Cardiac fibroblast (primary cell): ENCODE measurements at regions not wholly inside any gene's neighbourhood (a gene's known extent, or its start where the extent isn't known, plus 50 kb on each side); places are given as distances from the start of the nearest gene placed in this dataset.

ENCODE experiments used
- DNase-seq, 2 donors: peaks; one replicate each; pipeline versions ENCODE4 v3.0.0 to v3.0.0-alpha.2; 2010; ENCODE audit warnings: low read depth in 2 of 2
- H3K4me3 ChIP-seq, 2 donors: replicated peaks in 1 of 2; 1 replicate in 1 of 2; 2 replicates in 1 of 2; pipeline ENCODE4 v1.5.1; 2011; ENCODE audit warnings: low read depth in 2 of 2, low read length in 2 of 2, mild to moderate bottlenecking in 2 of 2, moderate library complexity in 1 of 2
- CTCF ChIP-seq: IDR thresholded peaks from one replicate; pipeline ENCODE4 v1.5.1; 2011; ENCODE audit warnings: low read depth, mild to moderate bottlenecking, low read length, inconsistent platforms

- H3K4me3 ChIP-seq = no peak overlapping the region
- TF ChIP-seq CTCF = no peak
- no peak for DNase-seq
These were observed 59.3 kb upstream of the EXOC6 start for GRCh38 chr10:92789067-92789466.

DNA sequence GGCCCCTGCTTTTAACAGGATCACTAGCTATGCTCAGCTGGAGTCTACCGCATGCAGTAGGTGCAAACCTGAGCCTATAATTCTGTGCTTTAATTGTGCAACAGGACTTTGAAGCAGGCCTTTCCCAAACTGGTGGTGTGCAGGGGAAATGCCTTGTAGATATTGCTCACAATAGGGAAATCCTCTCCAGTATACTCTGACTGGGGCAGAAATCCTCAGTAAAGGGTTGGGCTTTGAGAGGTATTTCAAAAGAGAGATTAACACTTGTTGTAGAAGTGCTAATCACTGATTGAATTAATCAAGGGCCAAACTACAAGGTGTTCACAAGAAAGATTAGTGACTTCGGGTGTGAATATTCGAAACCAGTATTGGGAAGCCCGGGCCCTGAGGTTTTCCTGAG is 58.5 kb upstream of the EXOC6 start:
- H3K4me3 ChIP-seq = no peak overlapping the region
- no peak for DNase-seq
- TF ChIP-seq CTCF = no peak

DNA sequence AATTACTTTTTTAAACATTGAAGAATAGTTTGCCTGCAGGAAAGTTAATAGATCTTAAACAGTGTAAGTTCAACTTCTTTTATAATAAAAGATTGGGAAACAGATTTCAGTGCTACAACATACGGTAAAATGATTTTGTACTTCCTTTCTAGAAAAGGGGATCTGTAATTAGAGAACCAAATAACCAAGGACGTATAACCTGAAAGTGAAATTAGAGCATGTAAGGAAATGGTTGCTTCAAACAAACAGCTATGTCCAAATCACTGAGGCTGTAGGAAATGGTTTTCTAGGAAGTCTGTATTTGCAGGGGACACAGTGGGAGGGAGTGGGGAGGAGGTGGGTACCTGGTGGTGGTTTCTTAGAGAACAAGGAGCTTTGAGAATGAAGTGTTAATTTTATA is 57.9 kb upstream of the EXOC6 start:
- no peak overlapping the region for H3K4me3 ChIP-seq
- DNase-seq = no peak
- TF ChIP-seq CTCF = no peak

- no peak overlapping the region for H3K4me3 ChIP-seq
- TF ChIP-seq CTCF = no peak
- no peak for DNase-seq
These were observed 55.7 kb upstream of the EXOC6 start for GRCh38 chr10:92792661-92793060.
